NCI-H1930 (cell line): ENCODE measurements at regions not wholly inside any gene's neighbourhood (a gene's known extent, or its start where the extent isn't known, plus 50 kb on each side); places are given as distances from the start of the nearest gene placed in this dataset.

Source experiments
- DNase-seq, 2 experiments: peaks; one replicate each; lab custom pipeline; 2025; lab: John Stamatoyannopoulos, UW

GRCh38 chr2:164178835-164179465, 442.3 kb downstream of the GRB14 start:
- DNase-seq = no peak

- no peak for DNase-seq
Observed at GRCh38 chr2:164164602-164165001, 428.8 kb upstream of the FIGN start.

GRCh38 chr2:164155558-164155957, 419.8 kb upstream of the FIGN start:
- no peak for DNase-seq

- no peak for DNase-seq
Observed at GRCh38 chr2:164151522-164151921, 415.7 kb upstream of the FIGN start.

- no peak for DNase-seq
Observed at GRCh38 chr2:164150604-164151003, 414.8 kb upstream of the FIGN start.

- DNase-seq = no peak
Observed at GRCh38 chr2:164146441-164146840, 410.6 kb upstream of the FIGN start.

GRCh38 chr2:164145093-164145987, 409.5 kb upstream of the FIGN start:
- no peak for DNase-seq

- no peak for DNase-seq
Observed at GRCh38 chr2:164143183-164143930, 407.5 kb upstream of the FIGN start.

GRCh38 chr2:164142755-164143154, 406.9 kb upstream of the FIGN start:
- DNase-seq = no peak

GRCh38 chr2:164141271-164141670, 405.5 kb upstream of the FIGN start:
- no peak for DNase-seq

- DNase-seq = no peak
Observed at GRCh38 chr2:164138750-164139149, 402.9 kb upstream of the FIGN start.

GRCh38 chr2:164134336-164134735, 398.5 kb upstream of the FIGN start:
- DNase-seq = no peak

- no peak for DNase-seq
Observed at GRCh38 chr2:164127971-164128527, 392.2 kb upstream of the FIGN start.

- DNase-seq = no peak
Observed at GRCh38 chr2:164126960-164127660, 391.3 kb upstream of the FIGN start.

- DNase-seq = no peak
Observed at GRCh38 chr2:164115806-164116205, 380.0 kb upstream of the FIGN start.

GRCh38 chr2:164114937-164115336, 379.1 kb upstream of the FIGN start:
- no peak for DNase-seq

GRCh38 chr2:164112105-164112504, 376.3 kb upstream of the FIGN start:
- DNase-seq = no peak

GRCh38 chr2:164110515-164110914, 374.7 kb upstream of the FIGN start:
- DNase-seq = no peak

- no peak for DNase-seq
Observed at GRCh38 chr2:164109006-164109405, 373.2 kb upstream of the FIGN start.

GRCh38 chr2:164103271-164103670, 367.5 kb upstream of the FIGN start:
- DNase-seq = no peak

GRCh38 chr2:164102366-164102765, 366.6 kb upstream of the FIGN start:
- no peak for DNase-seq

GRCh38 chr2:164091673-164092072, 355.9 kb upstream of the FIGN start:
- no peak for DNase-seq
